Activated CD4-positive, alpha-beta T cell treated with anti-CD3 and anti-CD28 coated beads, Interleukin-2, amount 10 ng/mL, durations not matched to agents 24 days and 14 days (primary cell): ENCODE measurements at regions not wholly inside any gene's neighbourhood (a gene's known extent, or its start where the extent isn't known, plus 50 kb on each side); places are given as distances from the start of the nearest gene placed in this dataset.
"Not testable (repeated sequence)": the region's sequence is repeated elsewhere in the genome, so short reads cannot be mapped to it uniquely, and the experiment has no call there.

Experiments
- DNase-seq: peaks from one replicate; pipeline ENCODE4 v3.0.0; 2022
- H3K27ac Mint-ChIP-seq: one replicate; pipeline ENCODE4 v1.8.0; 2022; ENCODE audit warnings: mild to moderate bottlenecking, mixed read lengths
- H3K27me3 Mint-ChIP-seq: one replicate; pipeline ENCODE4 v1.8.0; 2022; ENCODE audit warnings: mixed read lengths
- H3K36me3 Mint-ChIP-seq: one replicate; pipeline ENCODE4 v1.8.0; 2022; ENCODE audit warnings: low read depth, mild to moderate bottlenecking, mixed read lengths
- H3K4me1 Mint-ChIP-seq: one replicate; pipeline ENCODE4 v1.8.0; 2021; ENCODE audit warnings: mixed read lengths
- H3K4me3 Mint-ChIP-seq: one replicate; pipeline ENCODE4 v1.8.0; 2022; ENCODE audit warnings: mild to moderate bottlenecking, moderate library complexity, mixed read lengths
- H3K9me3 Mint-ChIP-seq: one replicate; pipeline ENCODE4 v1.8.0; 2021; ENCODE audit warnings: mixed read lengths
- intact Hi-C: fragments of 100-400 bp; cut with micrococcal nuclease; formaldehyde crosslinking; loops from one replicate; pipeline ENCODE4 v1.15.1; 2023

DNA sequence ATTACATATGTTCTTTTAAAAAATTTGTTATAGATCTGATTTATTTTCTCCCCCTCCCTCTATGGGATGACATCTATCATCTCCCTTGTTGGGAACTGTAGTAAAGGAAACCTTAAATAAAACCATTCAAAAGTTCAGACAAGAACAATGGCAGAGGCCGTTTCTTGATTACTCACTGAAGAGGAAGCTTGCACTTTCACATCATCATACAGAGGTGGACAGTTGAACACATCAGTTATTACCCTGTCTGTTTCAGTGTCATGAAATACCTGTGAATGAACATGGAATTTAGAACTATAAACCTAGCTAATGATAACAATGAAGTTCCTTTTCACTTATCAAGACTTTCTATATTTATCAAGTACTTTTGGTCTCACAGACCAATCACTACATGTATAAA is 63.7 kb upstream of the NEK3 start:
- H3K27ac Mint-ChIP-seq, H3K4me3 Mint-ChIP-seq, H3K36me3 Mint-ChIP-seq, DNase-seq, H3K9me3 Mint-ChIP-seq, H3K4me1 Mint-ChIP-seq, intact Hi-C loops, H3K27me3 Mint-ChIP-seq: not testable (repeated sequence)

DNA sequence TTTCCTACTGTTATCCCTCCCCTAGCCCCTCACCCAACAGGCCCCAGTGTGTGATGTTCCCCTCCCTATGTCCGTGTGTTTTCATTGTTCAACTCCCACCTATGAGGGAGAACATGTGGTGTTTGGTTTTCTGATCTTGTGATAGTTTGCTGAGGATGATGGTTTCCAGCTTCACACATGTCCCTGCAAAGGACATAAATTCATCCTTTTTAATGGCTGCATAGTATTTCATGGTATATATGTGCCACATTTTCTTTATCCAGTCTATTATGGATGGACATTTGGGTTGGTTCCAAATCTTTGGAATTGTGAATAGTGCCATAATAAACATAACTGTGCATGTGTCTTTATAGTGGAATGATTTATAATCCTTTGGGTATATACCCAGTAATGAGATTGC is 54.5 kb upstream of the NEK3 start:
- intact Hi-C loops, H3K9me3 Mint-ChIP-seq, DNase-seq, H3K4me3 Mint-ChIP-seq, H3K36me3 Mint-ChIP-seq, H3K4me1 Mint-ChIP-seq, H3K27ac Mint-ChIP-seq: not testable (repeated sequence)
- peaks cover 22% of the 10 kb centered on the region for H3K27me3 Mint-ChIP-seq

- H3K4me3 Mint-ChIP-seq, H3K4me1 Mint-ChIP-seq, H3K36me3 Mint-ChIP-seq, H3K9me3 Mint-ChIP-seq, DNase-seq, intact Hi-C loops, H3K27ac Mint-ChIP-seq: not testable (repeated sequence)
- peaks cover 20% of the 10 kb centered on the region for H3K27me3 Mint-ChIP-seq
Observed at GRCh38 chr13:52212886-52213285, 53.5 kb upstream of the NEK3 start.

GRCh38 chr13:52211416-52211776 is 52.0 kb upstream of the NEK3 start:
- H3K4me3 Mint-ChIP-seq, H3K4me1 Mint-ChIP-seq, H3K9me3 Mint-ChIP-seq, H3K27ac Mint-ChIP-seq, H3K36me3 Mint-ChIP-seq, DNase-seq, intact Hi-C loops: not testable (repeated sequence)
- peaks cover 16% of the 10 kb centered on the region for H3K27me3 Mint-ChIP-seq

DNA sequence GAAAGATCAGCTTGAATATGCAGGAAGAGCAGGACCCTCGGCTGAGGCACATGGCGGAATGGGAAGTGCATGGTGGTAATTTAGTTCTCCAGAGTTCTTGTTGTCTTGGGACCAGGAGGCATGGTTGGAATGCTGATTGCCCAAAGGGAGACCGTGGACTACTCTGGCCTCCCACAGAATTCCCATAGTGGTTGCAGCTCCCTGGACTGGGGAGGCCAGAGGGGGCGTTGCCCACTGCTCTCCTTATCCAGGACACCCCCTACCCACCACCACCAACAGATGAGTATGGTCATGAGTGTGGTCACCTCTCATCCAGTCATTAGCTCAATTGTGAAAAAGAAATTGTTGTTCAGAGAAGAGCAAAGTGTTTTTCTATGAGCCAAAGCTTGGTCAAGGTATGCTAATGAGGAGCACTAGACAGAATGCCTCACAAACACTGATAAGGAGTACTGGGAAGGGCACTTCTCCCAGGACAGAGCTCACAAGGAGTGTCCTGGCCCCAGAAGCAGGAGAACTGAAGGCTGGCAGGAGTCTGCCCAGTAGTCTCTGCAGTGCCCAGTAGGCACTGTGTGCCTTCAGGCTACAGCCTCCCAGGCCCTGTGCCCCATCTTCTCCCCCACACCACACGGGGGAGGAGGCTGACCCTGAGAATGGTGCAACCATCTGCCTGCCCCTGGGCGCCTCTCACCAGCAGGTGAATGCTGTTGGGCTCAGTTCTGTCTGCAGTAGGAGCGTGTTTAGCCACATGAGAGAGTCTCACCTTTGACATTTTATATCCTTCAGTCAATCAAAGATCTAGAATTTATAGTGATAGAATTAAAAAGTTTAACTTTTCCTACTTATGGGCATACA is 51.4 kb upstream of the NEK3 start:
- H3K4me1 Mint-ChIP-seq, H3K4me3 Mint-ChIP-seq, H3K9me3 Mint-ChIP-seq, H3K36me3 Mint-ChIP-seq, intact Hi-C loops, DNase-seq, H3K27ac Mint-ChIP-seq: not testable (repeated sequence)
- peaks cover 15% of the 10 kb centered on the region for H3K27me3 Mint-ChIP-seq
